ENCODE measurements at regions not wholly inside any gene's neighbourhood (a gene's known extent, or its start where the extent isn't known, plus 50 kb on each side); places are given as distances from the start of the nearest gene placed in this dataset.

GRCh38 chr15:61527836-61528580 lies 298.9 kb upstream of the RORA start:
- no peak for DNase-seq (ENCODE audit: low spot score)

GRCh38 chr15:61524545-61524944 lies 295.4 kb upstream of the RORA start:
- DNase-seq (ENCODE audit: low spot score): no peak

- DNase-seq (ENCODE audit: low spot score): no peak
Observed at GRCh38 chr15:61524086-61524485, 295.0 kb upstream of the RORA start.

GRCh38 chr15:61522411-61522810 lies 293.3 kb upstream of the RORA start:
- no peak for DNase-seq (ENCODE audit: low spot score)

DNA sequence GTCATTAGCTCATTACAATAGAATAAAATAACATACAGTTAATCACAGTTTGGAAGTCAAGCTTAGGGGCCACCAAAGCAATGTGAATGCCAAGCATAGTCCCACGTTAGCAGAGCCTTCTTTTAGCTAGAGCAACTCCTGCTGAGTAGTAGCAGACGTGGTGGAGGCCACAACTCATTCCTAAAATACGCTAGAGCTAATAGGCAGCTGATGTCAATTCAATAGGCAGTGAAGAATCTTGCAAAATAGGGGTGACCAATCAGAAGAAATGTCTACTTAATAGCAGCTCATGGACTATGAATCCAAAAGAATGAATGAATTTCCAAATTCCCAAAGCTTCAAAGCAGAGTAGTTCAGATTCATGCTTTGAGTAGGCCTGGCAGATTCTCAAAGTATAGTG lies 292.9 kb upstream of the RORA start:
- no peak for DNase-seq (ENCODE audit: low spot score)

DNA sequence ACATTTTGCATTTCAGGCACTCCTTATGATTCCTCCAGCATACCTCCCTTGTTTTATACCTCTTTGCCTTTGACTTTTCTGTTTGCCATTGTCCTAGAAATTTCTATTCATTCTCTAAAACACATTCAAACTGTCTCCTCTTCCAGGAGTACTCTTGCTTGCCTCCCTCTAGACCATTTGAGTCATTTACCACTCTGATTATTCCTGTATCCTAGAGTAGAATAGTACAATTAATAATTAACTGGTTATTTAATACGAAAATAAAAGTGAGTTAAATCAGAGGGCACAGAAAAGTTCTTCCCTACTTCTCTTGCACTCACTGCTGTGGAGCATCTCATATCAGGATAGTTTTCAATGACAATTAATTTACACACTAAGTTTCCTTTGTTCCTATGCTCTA lies 290.2 kb upstream of the RORA start:
- DNase-seq (ENCODE audit: low spot score): no peak

- peak; percentile 17 for DNase-seq (ENCODE audit: low spot score)
Observed at GRCh38 chr15:61518191-61518950, 289.3 kb upstream of the RORA start.

- DNase-seq (ENCODE audit: low spot score): no peak
Observed at GRCh38 chr15:61517776-61518175, 288.7 kb upstream of the RORA start.

- no peak for DNase-seq (ENCODE audit: low spot score)
Observed at GRCh38 chr15:61517335-61517734, 288.2 kb upstream of the RORA start.

DNA sequence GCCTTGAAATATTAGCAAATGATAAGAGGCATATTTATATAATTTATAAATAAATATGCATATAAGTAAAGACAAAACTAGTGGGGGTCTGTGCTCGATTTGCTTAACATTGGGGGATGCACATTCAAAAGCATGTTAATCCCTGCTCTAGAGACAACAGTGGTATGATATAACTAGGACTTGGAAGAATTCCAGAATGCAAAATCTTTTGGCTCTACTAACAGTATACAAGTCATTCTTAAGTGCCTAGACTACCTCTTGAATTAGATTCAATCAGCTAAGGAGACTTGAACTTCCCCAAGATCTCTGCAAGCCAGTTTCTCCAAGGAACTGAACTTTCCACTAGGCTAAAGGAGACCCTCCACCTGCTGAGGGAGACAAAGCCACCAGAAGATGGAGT lies 282.7 kb upstream of the RORA start:
- DNase-seq (ENCODE audit: low spot score): no peak

GRCh38 chr15:61511089-61511488 lies 282.0 kb upstream of the RORA start:
- no peak for DNase-seq (ENCODE audit: low spot score)

- no peak for DNase-seq (ENCODE audit: low spot score)
Observed at GRCh38 chr15:61509327-61509840, 280.3 kb upstream of the RORA start.

GRCh38 chr15:61503383-61503969 lies 274.4 kb upstream of the RORA start:
- DNase-seq (ENCODE audit: low spot score): no peak

DNA sequence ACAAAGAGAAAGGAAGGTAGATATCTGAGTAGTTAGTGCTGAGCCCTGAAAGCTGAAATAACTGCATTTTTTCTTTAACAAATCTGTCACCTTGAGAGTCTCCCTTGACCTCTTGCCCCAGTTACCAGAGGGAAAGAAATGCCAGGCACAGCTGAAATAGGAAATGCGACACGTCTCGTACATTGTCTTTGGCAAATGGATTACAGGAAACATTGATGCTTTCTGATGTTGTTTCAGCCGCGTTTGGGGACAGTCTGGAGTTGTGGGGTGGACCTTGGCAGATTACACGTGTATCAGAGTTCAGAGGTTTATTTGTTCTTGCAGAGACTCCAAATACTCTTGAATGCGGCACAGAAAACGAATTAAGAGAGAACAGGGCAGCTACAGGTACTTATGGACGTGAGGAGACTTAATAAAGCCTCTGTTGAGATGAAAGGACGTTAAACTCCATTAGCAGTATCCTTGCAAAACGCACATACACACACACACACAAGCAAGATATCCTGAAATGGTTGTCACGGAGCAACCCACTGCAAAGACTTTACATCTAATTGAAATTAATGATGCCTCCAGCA lies 272.8 kb upstream of the RORA start:
- no peak for DNase-seq (ENCODE audit: low spot score)

DNA sequence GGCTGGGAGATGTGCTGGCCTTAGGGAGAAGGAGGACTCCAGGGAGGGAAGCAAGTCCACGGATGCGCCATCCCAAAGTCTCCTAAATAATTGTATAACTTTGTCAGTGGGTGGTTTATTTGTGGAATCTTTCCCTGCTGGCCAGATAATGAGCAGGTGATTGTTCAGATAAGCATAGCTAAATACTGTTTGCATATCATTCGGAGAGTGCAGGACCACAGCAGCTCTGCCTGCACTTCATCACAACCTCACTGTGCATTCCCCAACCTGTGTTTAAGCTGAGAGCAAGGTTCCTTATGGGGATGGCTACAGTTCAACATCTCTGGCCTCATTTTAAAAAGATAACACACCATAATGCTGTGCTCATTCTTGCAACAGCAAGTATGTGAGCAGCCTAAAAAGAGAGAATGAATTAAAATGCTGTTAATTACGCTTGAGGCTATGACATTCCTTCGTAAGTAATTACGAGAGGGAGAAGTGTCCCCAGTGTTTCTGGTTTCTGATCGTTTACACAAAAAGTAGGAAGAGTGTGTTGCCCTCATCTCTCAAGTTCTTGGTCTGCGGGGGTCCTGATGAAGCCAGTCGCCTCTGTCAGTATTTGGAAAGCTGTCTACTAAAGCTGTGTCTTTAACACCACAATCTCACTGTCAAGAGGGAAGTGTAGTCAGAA lies 272.0 kb upstream of the RORA start:
- no peak for DNase-seq (ENCODE audit: low spot score)

DNA sequence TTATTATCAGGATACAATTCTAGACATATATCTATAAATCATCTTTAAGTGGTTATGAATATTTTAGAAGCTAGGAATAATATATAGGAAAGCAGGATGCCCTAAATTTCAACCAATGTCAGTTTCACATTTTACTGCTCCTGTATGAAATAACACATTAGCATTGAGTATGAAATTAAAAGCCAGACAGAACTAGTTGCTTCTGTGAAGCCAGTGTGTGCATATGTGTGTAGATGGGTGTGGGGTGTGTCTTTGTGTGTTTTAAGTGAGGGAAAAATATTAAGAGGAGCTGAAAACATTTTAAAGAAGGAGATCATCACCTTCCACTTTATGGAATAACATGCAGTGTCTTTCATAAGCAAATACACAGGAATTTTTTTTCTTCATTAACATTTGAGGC lies 271.4 kb upstream of the RORA start:
- DNase-seq (ENCODE audit: low spot score): no peak

DNA sequence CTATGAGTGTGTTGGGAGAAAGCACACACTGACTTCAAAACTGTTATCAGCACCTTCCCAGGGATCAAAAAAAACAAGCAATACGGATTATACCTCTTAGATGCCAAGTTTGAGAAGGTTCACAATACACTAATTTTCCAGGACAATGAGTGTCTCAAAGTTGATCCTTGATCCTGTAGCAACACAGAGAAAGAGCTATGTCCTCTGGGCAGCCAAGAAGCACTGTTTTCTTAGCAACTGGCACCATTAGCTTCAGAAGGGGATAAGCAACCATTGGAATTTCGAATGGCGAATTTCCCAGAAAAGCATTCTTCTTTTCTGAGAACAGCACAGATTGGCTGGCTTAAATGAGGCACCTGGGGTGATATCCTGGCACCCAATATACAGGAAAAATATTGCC lies 270.3 kb upstream of the RORA start:
- no peak for DNase-seq (ENCODE audit: low spot score)

DNA sequence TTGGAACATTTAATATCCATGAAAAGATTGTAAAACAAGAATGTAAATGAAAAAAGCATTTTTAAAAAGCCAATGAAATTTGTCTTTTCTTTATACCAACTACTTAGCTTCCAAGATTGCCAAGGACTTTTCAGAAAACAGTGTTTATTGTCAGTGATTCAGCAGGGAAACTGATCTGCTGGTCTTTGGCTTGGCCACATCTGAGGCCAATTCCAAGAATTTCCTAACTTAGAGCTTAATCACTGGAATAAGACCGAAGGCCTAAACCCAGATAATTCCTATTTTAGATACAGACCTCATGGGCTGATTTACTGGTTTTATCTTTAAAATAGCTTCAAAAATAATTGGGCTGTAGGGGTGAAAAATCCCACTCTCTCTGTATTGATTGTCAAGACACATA lies 260.5 kb upstream of the RORA start:
- no peak for DNase-seq (ENCODE audit: low spot score)

DNA sequence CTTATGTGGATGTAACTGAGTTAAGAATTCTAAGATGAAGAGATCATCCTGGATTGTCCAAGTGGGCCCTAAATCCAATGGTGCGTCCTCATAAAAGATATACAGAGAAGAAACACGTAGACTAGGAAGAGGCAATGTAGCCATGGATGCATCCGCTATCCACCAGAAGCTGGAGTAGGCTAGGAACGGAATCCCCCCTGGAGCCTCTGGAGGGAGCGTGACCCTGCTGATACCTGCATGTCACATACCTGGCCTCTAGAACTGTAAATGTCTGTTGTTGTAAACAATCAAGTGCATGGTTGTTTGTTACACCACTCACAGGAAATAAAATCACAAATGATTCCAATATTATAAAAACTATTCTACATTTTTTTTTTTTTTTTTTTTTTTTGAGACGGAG lies 254.5 kb upstream of the RORA start:
- DNase-seq (ENCODE audit: low spot score): peak; percentile 14

DNA sequence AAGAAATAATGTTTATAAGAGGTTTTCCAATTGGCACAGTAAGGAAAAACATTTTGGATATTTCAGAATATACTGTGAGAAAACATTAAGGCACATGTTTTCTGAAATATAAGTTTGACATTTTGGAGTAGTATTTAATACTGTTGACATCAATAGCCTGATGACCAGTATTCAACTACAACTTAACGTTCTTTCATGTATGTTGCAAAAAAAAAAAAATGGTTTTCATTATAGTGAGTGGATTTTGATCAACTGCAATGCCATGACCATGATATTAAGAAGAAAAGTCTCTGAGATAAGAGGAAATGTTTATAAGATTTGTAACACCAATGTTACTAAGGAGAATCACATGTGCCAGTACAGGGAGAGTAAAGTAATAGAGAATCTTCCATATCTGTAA lies 252.8 kb upstream of the RORA start:
- DNase-seq (ENCODE audit: low spot score): no peak

- no peak for DNase-seq (ENCODE audit: low spot score)
Observed at GRCh38 chr15:61480863-61481262, 251.8 kb upstream of the RORA start.

- DNase-seq (ENCODE audit: low spot score): no peak
Observed at GRCh38 chr15:61480295-61480694, 251.2 kb upstream of the RORA start.
